ENCODE measurements at regions not wholly inside any gene's neighbourhood (a gene's known extent, or its start where the extent isn't known, plus 50 kb on each side); places are given as distances from the start of the nearest gene placed in this dataset.

- TF ChIP-seq CTCF (IDR thresholded peaks at IDR 0.05) (no peak), POLR2A (IDR thresholded peaks at IDR 0.05) (no peak)
Measured at GRCh38 chr4:164481306-164482091, 272.4 kb upstream of the SMIM31 start.

Measured in heart left ventricle (tissue), 13 donors.